ENCODE measurements at regions not wholly inside any gene's neighbourhood (a gene's known extent, or its start where the extent isn't known, plus 50 kb on each side); places are given as distances from the start of the nearest gene placed in this dataset.

DNA sequence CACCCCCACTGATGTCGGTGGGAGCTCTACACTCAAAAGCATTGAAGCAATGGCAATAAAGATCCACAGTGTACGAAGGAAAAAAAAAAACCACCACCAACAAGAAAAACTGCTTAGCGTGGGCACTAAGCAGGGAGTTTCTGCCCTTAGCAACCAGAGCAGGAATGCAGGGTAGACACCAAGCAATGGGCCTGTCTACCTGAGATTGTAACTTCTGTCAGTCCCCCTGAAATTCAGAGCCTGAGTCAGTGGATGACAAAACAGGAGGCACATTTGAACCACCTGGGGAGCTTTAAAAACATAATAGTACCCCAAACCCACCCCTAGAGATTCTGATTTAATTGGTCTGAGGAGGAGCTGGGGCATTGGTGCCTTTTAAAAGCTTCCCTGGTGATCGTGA lies 275.2 kb downstream of the SATB1 start:
- no peaks in the 10 kb centered on the region for H3K9me3 Mint-ChIP-seq
- H3K27me3 Mint-ChIP-seq (ENCODE audit: low read depth) = no peaks in the 10 kb centered on the region
- peaks cover 16% of the 10 kb centered on the region for H3K4me1 Mint-ChIP-seq
- no peak for DNase-seq (ENCODE audit: low read depth, low spot score)
- no peak overlapping the region for H3K27ac Mint-ChIP-seq (ENCODE audit: unreplicated experiment)
- no peaks in the 10 kb centered on the region for H3K36me3 Mint-ChIP-seq (ENCODE audit: low read depth)
- no peak overlapping the region for H3K4me3 Mint-ChIP-seq
- TF ChIP-seq, protein P1, sequence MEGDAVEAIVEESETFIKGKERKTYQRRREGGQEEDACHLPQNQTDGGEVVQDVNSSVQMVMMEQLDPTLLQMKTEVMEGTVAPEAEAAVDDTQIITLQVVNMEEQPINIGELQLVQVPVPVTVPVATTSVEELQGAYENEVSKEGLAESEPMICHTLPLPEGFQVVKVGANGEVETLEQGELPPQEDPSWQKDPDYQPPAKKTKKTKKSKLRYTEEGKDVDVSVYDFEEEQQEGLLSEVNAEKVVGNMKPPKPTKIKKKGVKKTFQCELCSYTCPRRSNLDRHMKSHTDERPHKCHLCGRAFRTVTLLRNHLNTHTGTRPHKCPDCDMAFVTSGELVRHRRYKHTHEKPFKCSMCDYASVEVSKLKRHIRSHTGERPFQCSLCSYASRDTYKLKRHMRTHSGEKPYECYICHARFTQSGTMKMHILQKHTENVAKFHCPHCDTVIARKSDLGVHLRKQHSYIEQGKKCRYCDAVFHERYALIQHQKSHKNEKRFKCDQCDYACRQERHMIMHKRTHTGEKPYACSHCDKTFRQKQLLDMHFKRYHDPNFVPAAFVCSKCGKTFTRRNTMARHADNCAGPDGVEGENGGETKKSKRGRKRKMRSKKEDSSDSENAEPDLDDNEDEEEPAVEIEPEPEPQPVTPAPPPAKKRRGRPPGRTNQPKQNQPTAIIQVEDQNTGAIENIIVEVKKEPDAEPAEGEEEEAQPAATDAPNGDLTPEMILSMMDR (conservative IDR thresholded peaks at IDR 0.05) = no peak

DNA sequence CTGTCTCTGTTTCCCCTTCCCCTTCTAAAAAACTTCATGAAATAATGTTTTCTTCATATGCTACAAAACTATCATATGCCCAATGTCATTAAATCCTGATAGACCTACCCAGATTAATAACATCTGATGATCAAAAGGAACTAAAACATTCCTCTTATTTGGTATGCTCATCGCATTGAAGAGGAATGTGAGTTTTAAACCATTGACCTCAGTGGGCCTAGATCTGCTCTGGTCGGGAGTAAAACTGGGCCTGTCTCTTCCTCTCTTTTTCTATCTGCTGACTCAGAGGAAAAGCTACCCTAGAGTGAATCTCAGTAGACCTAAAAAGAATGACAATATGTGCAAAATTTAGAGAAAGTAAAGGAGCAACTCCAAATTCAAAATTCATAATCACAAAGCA lies 275.8 kb downstream of the SATB1 start:
- Mint-ChIP-seq H3K27ac (ENCODE audit: unreplicated experiment) (no peak overlapping the region), H3K4me1 (peaks cover 16% of the 10 kb centered on the region), H3K4me3 (no peak overlapping the region), H3K27me3 (ENCODE audit: low read depth) (no peaks in the 10 kb centered on the region), H3K36me3 (ENCODE audit: low read depth) (no peaks in the 10 kb centered on the region), H3K9me3 (no peaks in the 10 kb centered on the region)
- no peak for DNase-seq (ENCODE audit: low read depth, low spot score)
- TF ChIP-seq, protein P1 (conservative IDR thresholded peaks at IDR 0.05) = no peak

DNA sequence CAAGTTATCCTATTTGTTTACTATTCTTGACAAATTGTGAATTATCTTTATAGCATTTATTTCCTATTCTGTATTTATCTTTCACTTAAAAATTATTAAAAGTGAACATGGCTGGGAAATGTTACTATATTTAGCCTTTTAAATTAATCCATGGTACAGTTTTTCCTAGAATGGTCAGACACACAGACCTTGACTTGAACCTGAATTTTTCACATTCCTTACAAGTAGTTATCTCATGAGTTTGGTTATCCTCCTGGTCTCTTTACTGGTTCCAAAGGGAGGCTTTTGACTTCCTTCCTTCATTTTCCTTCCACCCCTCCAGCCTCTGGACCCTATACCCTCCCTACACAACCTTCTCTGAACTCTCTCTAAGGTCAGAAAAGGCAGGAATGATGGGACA lies 280.6 kb downstream of the SATB1 start:
- H3K36me3 Mint-ChIP-seq (ENCODE audit: low read depth) = no peaks in the 10 kb centered on the region
- peaks cover 7% of the 10 kb centered on the region for H3K4me1 Mint-ChIP-seq
- TF ChIP-seq, protein P1 (conservative IDR thresholded peaks at IDR 0.05) = no peak
- H3K9me3 Mint-ChIP-seq = no peaks in the 10 kb centered on the region
- DNase-seq (ENCODE audit: low read depth, low spot score) = no peak
- H3K27me3 Mint-ChIP-seq (ENCODE audit: low read depth) = no peaks in the 10 kb centered on the region
- H3K4me3 Mint-ChIP-seq = no peak overlapping the region
- H3K27ac Mint-ChIP-seq (ENCODE audit: unreplicated experiment) = no peak overlapping the region

DNA sequence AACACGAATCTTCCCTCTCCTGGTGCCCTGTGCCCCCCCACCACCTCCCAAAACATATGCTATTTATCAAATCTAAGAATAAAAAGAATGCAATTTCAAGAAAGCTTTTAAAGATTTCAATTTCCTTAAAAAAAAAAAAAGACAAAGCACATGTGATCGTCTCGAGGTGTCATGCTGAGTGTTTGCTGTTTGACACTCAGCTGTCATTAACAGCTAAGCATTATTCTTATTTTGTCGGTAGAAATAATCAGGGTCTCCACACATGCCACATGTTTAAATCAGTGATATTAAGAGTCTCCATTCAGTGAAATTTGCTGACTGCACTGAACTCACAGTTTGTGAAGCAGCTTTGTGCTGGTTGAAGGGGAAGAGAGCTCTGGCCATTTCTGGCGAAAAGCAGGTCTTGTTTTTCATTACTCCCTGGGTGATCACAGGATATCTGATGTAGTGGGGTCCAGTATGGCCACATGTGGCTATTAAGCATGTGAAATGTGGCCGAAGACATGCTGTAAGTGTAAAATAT lies 281.8 kb downstream of the SATB1 start:
- TF ChIP-seq, protein P1 (conservative IDR thresholded peaks at IDR 0.05) = no peak
- Mint-ChIP-seq H3K4me1 (peaks cover 7% of the 10 kb centered on the region), H3K27ac (ENCODE audit: unreplicated experiment) (no peak overlapping the region), H3K4me3 (no peak overlapping the region), H3K36me3 (ENCODE audit: low read depth) (no peaks in the 10 kb centered on the region), H3K27me3 (ENCODE audit: low read depth) (no peaks in the 10 kb centered on the region), H3K9me3 (no peaks in the 10 kb centered on the region)
- DNase-seq (ENCODE audit: low read depth, low spot score) = no peak

DNA sequence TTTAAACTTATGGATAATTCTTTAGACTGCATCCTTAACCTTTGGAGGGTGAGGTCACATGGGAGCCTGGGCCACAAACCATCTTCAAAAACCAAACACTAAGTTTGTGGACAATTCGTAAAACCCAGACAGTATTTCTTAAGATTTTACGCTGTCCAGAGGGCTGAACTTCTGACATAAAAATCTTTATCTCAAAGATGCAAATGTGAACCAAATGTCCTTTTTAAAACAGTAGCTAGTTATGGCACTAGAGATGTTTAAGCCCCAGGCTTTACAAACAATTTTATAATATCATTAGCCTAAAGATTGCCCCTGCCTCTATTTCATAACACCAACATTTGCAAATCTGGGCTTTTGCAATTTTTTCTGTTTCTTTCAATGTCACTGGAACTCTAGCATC lies 287.2 kb downstream of the SATB1 start:
- Mint-ChIP-seq H3K27ac (ENCODE audit: unreplicated experiment) (no peak overlapping the region), H3K27me3 (ENCODE audit: low read depth) (no peaks in the 10 kb centered on the region), H3K4me3 (no peak overlapping the region), H3K9me3 (peaks cover 6% of the 10 kb centered on the region), H3K36me3 (ENCODE audit: low read depth) (peaks cover 3% of the 10 kb centered on the region), H3K4me1 (peaks cover 28% of the 10 kb centered on the region)
- no peak for DNase-seq (ENCODE audit: low read depth, low spot score)
- TF ChIP-seq, protein P1 (conservative IDR thresholded peaks at IDR 0.05) = no peak
